Activated CD4-positive, alpha-beta T cell treated with anti-CD3 and anti-CD28 coated beads, Interleukin-2, amount 10 ng/mL, durations not matched to agents 7 days and 5 days (primary cell): ENCODE measurements at regions not wholly inside any gene's neighbourhood (a gene's known extent, or its start where the extent isn't known, plus 50 kb on each side); places are given as distances from the start of the nearest gene placed in this dataset.

Source experiments
- CTCF ChIA-PET: fragments of 350-600 bp; sonication (Branson Sonifier 250); formaldehyde crosslinking; loops from one replicate; lab custom pipeline; 2021; ENCODE audit warnings: antibody characterized with exemption; lab: Charles Lee
- POLR2A ChIA-PET: fragments of 350-600 bp; sonication (Branson Sonifier 250); formaldehyde crosslinking; loops from one replicate; lab custom pipeline; 2021; ENCODE audit warnings: antibody characterized with exemption; lab: Charles Lee
- DNase-seq: peaks from one replicate; pipeline ENCODE4 v3.0.0-alpha.2; 2020
- H3K27ac Mint-ChIP-seq: one replicate; pipeline ENCODE4 v1.8.0; 2021; ENCODE audit warnings: mild to moderate bottlenecking, moderate library complexity, mixed read lengths
- H3K27me3 Mint-ChIP-seq: one replicate; pipeline ENCODE4 v1.8.0; 2021; ENCODE audit warnings: mixed read lengths
- H3K36me3 Mint-ChIP-seq: one replicate; pipeline ENCODE4 v1.8.0; 2021; ENCODE audit warnings: low read depth, mixed read lengths
- H3K4me1 Mint-ChIP-seq: one replicate; pipeline ENCODE4 v1.8.0; 2021; ENCODE audit warnings: mixed read lengths
- H3K4me3 Mint-ChIP-seq: one replicate; pipeline ENCODE4 v1.8.0; 2021; ENCODE audit warnings: mild to moderate bottlenecking, moderate library complexity, mixed read lengths
- H3K9me3 Mint-ChIP-seq: one replicate; pipeline ENCODE4 v1.8.0; 2021; ENCODE audit warnings: mixed read lengths

DNA sequence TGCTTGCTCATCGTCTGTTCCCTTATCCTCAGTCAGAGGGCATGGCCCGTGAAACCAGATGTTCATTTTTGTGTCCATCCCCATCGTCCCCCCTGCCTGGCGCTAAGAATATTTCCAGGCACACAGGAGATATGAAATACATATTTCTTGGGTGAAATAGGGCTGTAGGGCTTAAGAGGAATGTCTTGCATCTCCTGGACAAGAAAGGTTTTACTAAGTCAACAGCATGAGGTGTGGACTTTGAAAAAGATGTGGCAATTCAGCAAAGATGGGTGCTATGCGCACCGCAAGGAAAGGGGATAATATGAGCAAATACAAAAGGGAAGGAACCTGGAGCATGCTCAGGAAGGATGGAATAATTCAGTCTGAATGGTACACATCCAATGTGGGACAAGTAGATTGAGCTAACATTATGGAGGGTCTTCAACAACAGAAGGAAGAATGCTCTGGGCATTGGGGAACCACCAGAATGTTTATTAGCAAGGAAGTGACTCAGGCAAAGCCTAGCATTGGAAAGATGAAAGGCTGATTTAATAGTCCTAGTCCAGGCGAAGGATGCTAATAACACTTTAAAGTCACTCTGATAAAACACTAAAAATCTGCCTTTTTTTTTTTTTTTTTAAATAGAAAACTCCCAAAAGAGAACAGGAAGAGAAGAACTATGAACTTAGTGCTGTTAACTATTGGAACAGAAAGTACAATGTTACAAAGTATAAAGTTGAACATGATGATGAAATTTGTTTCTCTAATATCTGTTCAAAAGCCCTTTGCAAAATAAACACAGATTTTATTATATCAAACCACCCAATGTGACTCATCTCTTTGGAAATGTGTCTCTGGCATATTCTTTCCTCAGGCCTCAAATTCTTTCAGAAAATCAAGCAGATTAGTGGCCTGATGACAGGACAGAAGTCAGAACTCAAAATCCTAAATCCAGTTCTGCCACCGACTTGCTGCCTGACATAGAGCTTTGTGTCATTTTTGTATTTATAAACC, 449.5 kb downstream of the BCAT1 start:
- Mint-ChIP-seq H3K27ac (no peak overlapping the region), H3K4me3 (no peak overlapping the region), H3K4me1 (no peaks in the 10 kb centered on the region), H3K36me3 (no peaks in the 10 kb centered on the region), H3K27me3 (no peaks in the 10 kb centered on the region), H3K9me3 (peaks cover 5% of the 10 kb centered on the region)
- no peak for DNase-seq
- POLR2A ChIA-PET, result no interaction called here
- CTCF ChIA-PET, result no interaction called here

- Mint-ChIP-seq H3K36me3 (no peaks in the 10 kb centered on the region), H3K9me3 (no peaks in the 10 kb centered on the region), H3K27me3 (no peaks in the 10 kb centered on the region), H3K4me1 (no peaks in the 10 kb centered on the region), H3K27ac (no peak overlapping the region), H3K4me3 (no peak overlapping the region)
- ChIA-PET POLR2A (no interaction called here), CTCF (no interaction called here)
- no peak for DNase-seq
Observed at GRCh38 chr12:24496755-24497154, 452.1 kb downstream of the BCAT1 start.

GRCh38 chr12:24494401-24494800, 454.5 kb downstream of the BCAT1 start:
- no peaks in the 10 kb centered on the region for H3K36me3 Mint-ChIP-seq
- no peaks in the 10 kb centered on the region for H3K4me1 Mint-ChIP-seq
- H3K9me3 Mint-ChIP-seq, result no peaks in the 10 kb centered on the region
- POLR2A ChIA-PET, result no interaction called here
- no peak overlapping the region for H3K4me3 Mint-ChIP-seq
- no peak overlapping the region for H3K27ac Mint-ChIP-seq
- CTCF ChIA-PET, result no interaction called here
- no peaks in the 10 kb centered on the region for H3K27me3 Mint-ChIP-seq
- DNase-seq, result no peak

DNA sequence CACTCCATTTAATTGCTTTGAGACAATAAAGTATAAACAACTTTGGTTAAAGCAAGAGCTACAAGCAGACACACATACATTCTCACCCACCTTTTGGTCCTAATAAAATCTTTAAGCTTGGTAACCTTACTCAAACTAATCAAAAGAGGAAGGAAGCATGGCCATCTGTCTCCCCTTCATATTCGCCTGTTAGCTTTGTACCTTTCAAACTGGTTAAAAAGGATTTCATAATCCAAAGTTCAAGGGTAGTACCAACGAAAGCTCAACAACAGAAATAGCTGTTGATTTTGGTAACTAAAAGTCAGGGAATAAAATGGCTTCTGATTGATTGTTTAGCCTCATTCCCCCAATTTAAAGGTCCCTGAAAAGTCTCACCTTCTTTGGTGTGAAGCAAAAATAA, 456.9 kb downstream of the BCAT1 start:
- H3K4me3 Mint-ChIP-seq, result no peak overlapping the region
- no peaks in the 10 kb centered on the region for H3K27me3 Mint-ChIP-seq
- no peak overlapping the region for H3K27ac Mint-ChIP-seq
- no peaks in the 10 kb centered on the region for H3K36me3 Mint-ChIP-seq
- no peaks in the 10 kb centered on the region for H3K4me1 Mint-ChIP-seq
- CTCF ChIA-PET, result no interaction called here
- POLR2A ChIA-PET, result no interaction called here
- DNase-seq, result no peak
- H3K9me3 Mint-ChIP-seq, result no peaks in the 10 kb centered on the region

DNA sequence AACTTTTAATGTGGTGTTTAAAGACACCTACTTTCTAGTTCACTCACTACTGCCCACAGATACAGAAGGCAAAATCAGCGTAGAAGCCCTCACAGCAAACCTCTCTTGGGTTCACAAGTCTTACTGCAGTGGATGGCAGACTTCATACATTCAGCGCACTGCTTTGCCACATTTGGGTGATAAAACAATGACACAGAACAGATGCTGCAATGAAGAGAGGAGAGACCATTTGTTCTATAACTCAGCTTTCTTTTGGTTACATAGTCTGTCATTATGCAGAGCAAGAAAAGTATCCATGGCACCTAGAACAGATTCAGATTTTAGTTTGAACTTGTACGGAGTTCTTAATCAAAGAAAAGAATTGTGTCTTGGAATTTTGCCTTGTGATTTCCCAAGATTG, 459.0 kb downstream of the BCAT1 start:
- H3K9me3 Mint-ChIP-seq, result no peaks in the 10 kb centered on the region
- H3K27me3 Mint-ChIP-seq, result no peaks in the 10 kb centered on the region
- DNase-seq, result no peak
- no peak overlapping the region for H3K4me3 Mint-ChIP-seq
- no peaks in the 10 kb centered on the region for H3K36me3 Mint-ChIP-seq
- no peaks in the 10 kb centered on the region for H3K4me1 Mint-ChIP-seq
- POLR2A ChIA-PET, result no interaction called here
- CTCF ChIA-PET, result no interaction called here
- no peak overlapping the region for H3K27ac Mint-ChIP-seq

DNA sequence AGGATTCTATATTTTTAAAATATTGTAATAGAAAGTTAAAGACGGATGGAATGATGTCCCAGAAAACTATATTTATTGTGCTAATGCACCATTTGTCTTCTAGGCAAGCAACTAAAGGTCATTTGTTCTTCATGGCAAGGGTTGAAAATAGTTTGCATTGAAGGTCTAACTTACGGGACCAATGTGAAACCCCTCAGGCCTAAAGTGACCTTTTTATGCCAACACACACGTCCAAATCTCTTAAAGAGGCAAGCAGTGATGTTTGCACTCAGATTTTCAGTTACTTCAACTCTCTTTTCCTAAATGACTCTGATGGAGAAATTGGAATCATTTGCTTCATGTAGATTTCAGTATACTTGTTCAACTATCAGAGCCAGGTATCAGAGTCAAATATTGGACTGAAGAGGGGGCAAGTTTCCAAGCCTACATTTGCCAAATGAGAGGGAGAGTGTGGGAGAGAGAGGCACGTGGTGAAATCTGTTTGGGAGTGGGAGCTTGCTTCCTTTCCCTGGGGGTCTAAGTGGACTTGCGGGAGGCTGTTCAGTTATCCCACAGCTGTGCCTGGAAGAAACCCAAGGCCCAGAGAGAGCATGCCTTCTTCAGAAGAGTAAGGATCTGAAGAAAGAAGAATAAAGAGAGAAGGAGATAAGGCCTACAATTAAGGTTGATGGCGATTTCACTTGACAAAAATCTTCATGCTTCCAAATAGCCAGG, 459.8 kb downstream of the BCAT1 start:
- Mint-ChIP-seq H3K27me3 (no peaks in the 10 kb centered on the region), H3K4me3 (no peak overlapping the region), H3K9me3 (no peaks in the 10 kb centered on the region), H3K36me3 (no peaks in the 10 kb centered on the region), H3K4me1 (no peaks in the 10 kb centered on the region), H3K27ac (no peak overlapping the region)
- DNase-seq, result no peak
- POLR2A ChIA-PET, result no interaction called here
- CTCF ChIA-PET, result no interaction called here

DNA sequence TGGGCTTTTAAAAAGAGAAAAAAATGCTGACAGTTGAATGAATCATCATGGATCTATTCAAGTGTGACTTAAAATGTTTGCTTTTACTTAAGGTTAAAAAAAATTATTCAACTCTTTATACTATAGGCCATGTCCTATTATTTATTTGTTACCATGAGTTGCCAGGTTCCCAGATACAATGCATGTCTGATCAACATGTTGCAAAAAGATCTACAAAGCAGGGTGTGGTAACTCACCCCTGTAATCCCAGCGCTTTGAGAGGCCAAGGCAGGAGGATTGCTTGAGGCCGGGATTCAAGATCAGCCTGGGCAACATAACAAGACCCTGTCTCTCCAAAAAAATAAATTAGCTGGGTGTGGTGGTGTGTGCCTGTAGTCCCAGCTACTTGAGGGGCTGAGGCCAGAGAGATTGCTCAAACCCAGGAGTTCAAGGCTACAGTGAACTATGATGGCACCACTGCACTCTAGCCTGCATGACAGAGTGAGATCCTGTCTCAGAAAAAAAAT, 460.8 kb downstream of the BCAT1 start:
- POLR2A ChIA-PET, result no interaction called here
- H3K27ac Mint-ChIP-seq, result no peak overlapping the region
- no peaks in the 10 kb centered on the region for H3K9me3 Mint-ChIP-seq
- H3K4me1 Mint-ChIP-seq, result no peaks in the 10 kb centered on the region
- H3K36me3 Mint-ChIP-seq, result no peaks in the 10 kb centered on the region
- DNase-seq, result no peak
- no peaks in the 10 kb centered on the region for H3K27me3 Mint-ChIP-seq
- no peak overlapping the region for H3K4me3 Mint-ChIP-seq
- CTCF ChIA-PET, result no interaction called here

GRCh38 chr12:24487606-24488005, 461.3 kb downstream of the BCAT1 start:
- H3K9me3 Mint-ChIP-seq, result no peaks in the 10 kb centered on the region
- H3K4me3 Mint-ChIP-seq, result no peak overlapping the region
- POLR2A ChIA-PET, result no interaction called here
- no peak overlapping the region for H3K27ac Mint-ChIP-seq
- H3K27me3 Mint-ChIP-seq, result no peaks in the 10 kb centered on the region
- no peak for DNase-seq
- H3K36me3 Mint-ChIP-seq, result no peaks in the 10 kb centered on the region
- CTCF ChIA-PET, result no interaction called here
- H3K4me1 Mint-ChIP-seq, result no peaks in the 10 kb centered on the region

GRCh38 chr12:24483732-24484131, 465.2 kb downstream of the BCAT1 start:
- Mint-ChIP-seq H3K4me3 (no peak overlapping the region), H3K27ac (no peak overlapping the region), H3K9me3 (no peaks in the 10 kb centered on the region), H3K27me3 (no peaks in the 10 kb centered on the region), H3K36me3 (no peaks in the 10 kb centered on the region), H3K4me1 (no peaks in the 10 kb centered on the region)
- ChIA-PET POLR2A (no interaction called here), CTCF (interaction anchor here (1.3 kb wide), 1 partner anchor 19 kb away, joined by 4 read pairs; no protein-coding TSS in a partner anchor)
- no peak for DNase-seq

DNA sequence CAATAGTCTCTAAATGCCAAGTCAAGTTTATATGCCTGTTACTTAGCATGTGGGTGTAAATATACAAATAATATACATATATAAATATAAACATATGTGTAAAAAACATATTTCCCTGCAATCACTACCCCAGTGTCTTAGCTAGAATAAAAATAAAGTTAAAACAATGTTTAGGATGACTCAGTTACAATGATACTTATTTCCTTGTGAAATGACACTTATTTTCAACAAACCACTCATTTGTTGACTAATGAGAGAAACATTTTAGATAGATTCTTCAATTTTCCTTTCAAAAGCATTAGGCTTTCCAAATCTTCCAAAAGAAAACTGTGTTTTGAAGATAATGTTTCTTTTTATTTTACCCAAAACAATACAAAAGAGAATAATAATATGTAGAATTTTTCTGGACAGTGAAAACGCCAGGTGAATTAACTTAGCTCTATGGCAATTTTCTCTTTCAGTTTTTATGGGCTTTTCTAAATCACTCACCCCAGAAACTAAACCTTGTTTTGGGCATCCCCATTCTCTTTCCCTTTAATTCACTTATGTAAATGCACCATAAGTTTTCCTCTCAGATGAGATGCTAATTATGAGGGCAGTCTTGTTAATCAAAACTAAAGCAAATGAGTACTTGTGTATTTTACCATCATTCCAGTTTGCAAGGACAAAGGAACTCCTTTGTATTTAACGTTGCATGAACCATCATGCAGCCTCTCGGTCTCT, 465.9 kb downstream of the BCAT1 start:
- CTCF ChIA-PET, result interaction anchor here (1.3 kb wide), 1 partner anchor 20 kb away, joined by 4 read pairs; no protein-coding TSS in a partner anchor
- Mint-ChIP-seq H3K9me3 (no peaks in the 10 kb centered on the region), H3K4me1 (no peaks in the 10 kb centered on the region), H3K4me3 (no peak overlapping the region), H3K36me3 (no peaks in the 10 kb centered on the region), H3K27me3 (no peaks in the 10 kb centered on the region), H3K27ac (no peak overlapping the region)
- DNase-seq, result no peak
- POLR2A ChIA-PET, result no interaction called here

- CTCF ChIA-PET, result no interaction called here
- no peak overlapping the region for H3K27ac Mint-ChIP-seq
- no peak overlapping the region for H3K4me3 Mint-ChIP-seq
- no peaks in the 10 kb centered on the region for H3K36me3 Mint-ChIP-seq
- no peaks in the 10 kb centered on the region for H3K27me3 Mint-ChIP-seq
- no peak for DNase-seq
- no peaks in the 10 kb centered on the region for H3K4me1 Mint-ChIP-seq
- H3K9me3 Mint-ChIP-seq, result no peaks in the 10 kb centered on the region
- POLR2A ChIA-PET, result no interaction called here
Observed at GRCh38 chr12:24482044-24482443, 466.9 kb downstream of the BCAT1 start.

- DNase-seq, result no peak
- ChIA-PET CTCF (no interaction called here), POLR2A (no interaction called here)
- Mint-ChIP-seq H3K27ac (no peak overlapping the region), H3K4me3 (no peak overlapping the region), H3K4me1 (no peaks in the 10 kb centered on the region), H3K27me3 (no peaks in the 10 kb centered on the region), H3K36me3 (no peaks in the 10 kb centered on the region), H3K9me3 (no peaks in the 10 kb centered on the region)
Observed at GRCh38 chr12:24480766-24481449, 468.0 kb downstream of the BCAT1 start.
